Parathyroid adenoma (tissue), 2 donors: ENCODE measurements at regions not wholly inside any gene's neighbourhood (a gene's known extent, or its start where the extent isn't known, plus 50 kb on each side); places are given as distances from the start of the nearest gene placed in this dataset.

Experiments used
- H2AFZ ChIP-seq: fragments of 300-600 bp; sonication (generic); one replicate; pipeline ENCODE4 v1.7.0; 2017; ENCODE audit warnings: antibody characterized with exemption, mild to moderate bottlenecking
- H3K27ac ChIP-seq: fragments of 300-600 bp; sonication (generic); one replicate; pipeline ENCODE4 v1.7.0; 2017
- H3K27me3 ChIP-seq: fragments of 300-600 bp; sonication (generic); one replicate; pipeline ENCODE4 v1.7.0; 2017; ENCODE audit warnings: low read length; ENCODE audit not compliant: control insufficient read depth, insufficient read depth
- H3K36me3 ChIP-seq: fragments of 300-600 bp; sonication (generic); one replicate; pipeline ENCODE4 v1.7.0; 2017; ENCODE audit warnings: low read length; ENCODE audit not compliant: control insufficient read depth, insufficient read depth
- H3K4me1 ChIP-seq: fragments of 300-600 bp; sonication (generic); one replicate; pipeline ENCODE4 v1.7.0; 2017; ENCODE audit warnings: control low read depth
- H3K4me2 ChIP-seq: fragments of 300-600 bp; sonication (generic); one replicate; pipeline ENCODE4 v1.7.0; 2017; ENCODE audit warnings: low read length
- H3K4me3 ChIP-seq: fragments of 300-600 bp; sonication (generic); one replicate; pipeline ENCODE4 v1.7.0; 2017; ENCODE audit warnings: low read depth, low read length
- H3K79me2 ChIP-seq: fragments of 300-600 bp; sonication (generic); one replicate; pipeline ENCODE4 v1.7.0; 2017; ENCODE audit warnings: control low read depth
- H3K9ac ChIP-seq: fragments of 300-600 bp; sonication (generic); one replicate; pipeline ENCODE4 v1.7.0; 2017; ENCODE audit warnings: mild to moderate bottlenecking
- H3K9me3 ChIP-seq: fragments of 300-600 bp; sonication (generic); one replicate; pipeline ENCODE4 v1.7.0; 2017; ENCODE audit warnings: low read length; ENCODE audit not compliant: control insufficient read depth
- TF ChIP-seq, protein P1 (sequence below): fragments of 300-600 bp; sonication (generic); IDR thresholded peaks from one replicate; pipeline ENCODE4 v1.7.0; 2017; ENCODE audit warnings: antibody characterized with exemption, mild to moderate bottlenecking
- donor health status: primary hyperparathyroidism.

DNA sequence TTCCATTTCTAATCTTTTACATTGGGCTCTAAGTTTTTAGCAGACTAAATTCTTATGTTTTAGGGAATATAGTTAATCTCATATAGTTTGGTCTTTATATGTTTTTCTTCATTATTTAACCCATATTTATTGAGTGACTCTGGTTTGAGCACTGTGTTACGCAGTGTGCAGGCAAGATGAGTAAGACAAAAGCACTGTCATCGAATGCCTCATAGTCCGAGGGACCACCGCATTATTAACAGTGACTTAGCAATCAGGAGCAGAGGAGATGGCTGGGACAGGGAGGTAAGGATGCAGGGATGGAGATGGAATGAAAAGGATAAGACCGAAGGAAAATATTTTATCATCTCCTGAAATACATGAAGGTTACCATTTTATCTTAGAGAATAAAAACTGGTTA is 65.2 kb upstream of the CTSC start:
- Histone ChIP-seq H3K79me2 (no peaks in the 10 kb centered on the region), H3K4me2 (no peak overlapping the region), H3K27me3 (no peaks in the 10 kb centered on the region), H3K4me3 (no peak overlapping the region), H2AFZ (no peak overlapping the region), H3K27ac (no peak overlapping the region), H3K9me3 (no peaks in the 10 kb centered on the region), H3K4me1 (no peaks in the 10 kb centered on the region), H3K36me3 (no peaks in the 10 kb centered on the region), H3K9ac (no peak overlapping the region)
- TF ChIP-seq, protein P1, sequence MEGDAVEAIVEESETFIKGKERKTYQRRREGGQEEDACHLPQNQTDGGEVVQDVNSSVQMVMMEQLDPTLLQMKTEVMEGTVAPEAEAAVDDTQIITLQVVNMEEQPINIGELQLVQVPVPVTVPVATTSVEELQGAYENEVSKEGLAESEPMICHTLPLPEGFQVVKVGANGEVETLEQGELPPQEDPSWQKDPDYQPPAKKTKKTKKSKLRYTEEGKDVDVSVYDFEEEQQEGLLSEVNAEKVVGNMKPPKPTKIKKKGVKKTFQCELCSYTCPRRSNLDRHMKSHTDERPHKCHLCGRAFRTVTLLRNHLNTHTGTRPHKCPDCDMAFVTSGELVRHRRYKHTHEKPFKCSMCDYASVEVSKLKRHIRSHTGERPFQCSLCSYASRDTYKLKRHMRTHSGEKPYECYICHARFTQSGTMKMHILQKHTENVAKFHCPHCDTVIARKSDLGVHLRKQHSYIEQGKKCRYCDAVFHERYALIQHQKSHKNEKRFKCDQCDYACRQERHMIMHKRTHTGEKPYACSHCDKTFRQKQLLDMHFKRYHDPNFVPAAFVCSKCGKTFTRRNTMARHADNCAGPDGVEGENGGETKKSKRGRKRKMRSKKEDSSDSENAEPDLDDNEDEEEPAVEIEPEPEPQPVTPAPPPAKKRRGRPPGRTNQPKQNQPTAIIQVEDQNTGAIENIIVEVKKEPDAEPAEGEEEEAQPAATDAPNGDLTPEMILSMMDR = no peak

DNA sequence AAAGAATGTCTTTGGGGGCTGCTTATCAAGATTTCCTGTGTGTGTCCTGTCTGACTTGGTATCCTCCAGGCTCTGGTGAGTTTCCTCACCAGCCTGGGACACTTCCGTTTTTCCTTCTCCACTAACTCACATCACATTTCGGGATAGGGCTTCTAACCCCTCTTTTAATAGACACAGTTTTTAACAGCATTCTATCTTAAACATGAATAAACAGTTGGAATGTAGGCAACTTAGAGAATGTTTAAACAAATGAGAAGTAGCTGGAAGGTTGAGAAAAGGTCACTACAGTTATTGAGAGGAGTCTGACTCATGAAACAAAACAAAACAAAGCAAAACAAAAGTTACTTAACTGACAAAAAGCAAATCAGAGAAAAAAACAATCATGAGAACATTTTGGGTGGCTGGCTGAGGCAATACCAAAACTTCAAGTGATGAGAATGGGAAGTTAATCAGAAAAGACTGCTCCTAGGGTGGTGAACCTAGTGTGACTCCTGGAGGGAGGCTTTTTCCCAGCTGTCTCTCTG is 64.7 kb upstream of the CTSC start:
- Histone ChIP-seq H3K36me3 (no peaks in the 10 kb centered on the region), H3K27me3 (no peaks in the 10 kb centered on the region), H2AFZ (peak overlapping the region; percentile 50), H3K4me2 (no peak overlapping the region), H3K27ac (peak overlapping the region; percentile 32), H3K4me1 (no peaks in the 10 kb centered on the region), H3K79me2 (no peaks in the 10 kb centered on the region), H3K9ac (no peak overlapping the region), H3K9me3 (no peaks in the 10 kb centered on the region), H3K4me3 (no peak overlapping the region)
- TF ChIP-seq, protein P1 = no peak

DNA sequence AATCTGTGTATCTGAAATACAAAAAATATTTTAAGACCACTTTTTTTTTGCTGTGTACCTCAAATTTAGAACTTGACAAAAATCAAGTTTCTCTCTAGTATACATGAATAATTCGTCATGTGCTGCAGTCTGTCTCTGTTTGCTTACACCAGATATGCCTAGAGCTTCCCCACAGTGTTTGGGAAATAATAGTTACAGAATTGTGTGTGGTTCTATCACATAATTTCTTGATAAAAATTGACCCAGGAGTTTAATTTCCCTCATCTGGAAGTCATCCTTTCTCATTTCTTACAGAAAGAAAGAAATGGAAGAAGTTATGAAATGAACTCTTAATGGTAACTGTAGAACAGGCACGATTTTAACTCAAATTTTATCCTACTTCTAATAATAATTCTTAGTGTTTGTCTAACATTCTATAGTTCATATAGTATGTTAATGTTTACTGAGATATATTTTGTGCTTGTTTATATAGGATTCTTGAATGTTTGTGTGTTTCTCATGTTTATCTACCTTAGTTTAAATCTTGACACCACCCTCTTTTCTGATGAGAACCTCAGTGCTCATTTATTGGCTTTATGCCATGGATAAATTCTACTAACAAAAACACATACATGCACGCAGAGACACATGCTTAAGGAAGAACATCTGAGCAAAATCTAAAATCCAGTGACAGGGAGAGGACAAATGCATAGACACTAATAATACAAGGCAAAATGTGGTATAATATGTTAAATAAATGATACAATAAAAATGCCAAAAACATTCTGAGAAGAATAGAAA is 61.4 kb upstream of the CTSC start:
- no peaks in the 10 kb centered on the region for H3K36me3 ChIP-seq
- no peak overlapping the region for H3K4me2 ChIP-seq
- H3K27ac ChIP-seq = no peak overlapping the region
- H2AFZ ChIP-seq = no peak overlapping the region
- no peak overlapping the region for H3K9ac ChIP-seq
- no peaks in the 10 kb centered on the region for H3K27me3 ChIP-seq
- no peaks in the 10 kb centered on the region for H3K79me2 ChIP-seq
- H3K4me1 ChIP-seq = no peaks in the 10 kb centered on the region
- no peaks in the 10 kb centered on the region for H3K9me3 ChIP-seq
- H3K4me3 ChIP-seq = no peak overlapping the region
- TF ChIP-seq, protein P1 = no peak

DNA sequence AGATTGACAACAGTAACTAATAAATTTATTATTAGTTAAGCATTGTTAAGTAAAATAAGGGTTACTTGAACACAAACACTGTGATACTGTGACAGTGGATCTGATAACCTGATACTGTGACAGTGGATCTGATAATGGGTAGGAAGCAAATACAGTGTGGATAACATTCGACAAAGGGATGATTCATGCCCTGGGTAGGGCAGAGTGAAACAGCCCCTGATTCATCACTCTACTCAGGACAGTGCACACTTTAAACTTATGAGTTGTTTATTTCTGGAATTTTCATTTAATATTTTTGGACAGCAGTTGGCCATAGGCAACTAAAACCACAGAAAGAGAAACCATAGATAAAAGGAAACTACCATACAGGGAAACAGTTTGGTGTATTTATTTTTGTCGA is 60.8 kb upstream of the CTSC start:
- no peak overlapping the region for H2AFZ ChIP-seq
- no peaks in the 10 kb centered on the region for H3K4me1 ChIP-seq
- no peak overlapping the region for H3K4me2 ChIP-seq
- no peak overlapping the region for H3K4me3 ChIP-seq
- H3K27me3 ChIP-seq = no peaks in the 10 kb centered on the region
- no peaks in the 10 kb centered on the region for H3K79me2 ChIP-seq
- no peak overlapping the region for H3K27ac ChIP-seq
- H3K9ac ChIP-seq = no peak overlapping the region
- H3K36me3 ChIP-seq = no peaks in the 10 kb centered on the region
- no peaks in the 10 kb centered on the region for H3K9me3 ChIP-seq
- TF ChIP-seq, protein P1 = no peak

DNA sequence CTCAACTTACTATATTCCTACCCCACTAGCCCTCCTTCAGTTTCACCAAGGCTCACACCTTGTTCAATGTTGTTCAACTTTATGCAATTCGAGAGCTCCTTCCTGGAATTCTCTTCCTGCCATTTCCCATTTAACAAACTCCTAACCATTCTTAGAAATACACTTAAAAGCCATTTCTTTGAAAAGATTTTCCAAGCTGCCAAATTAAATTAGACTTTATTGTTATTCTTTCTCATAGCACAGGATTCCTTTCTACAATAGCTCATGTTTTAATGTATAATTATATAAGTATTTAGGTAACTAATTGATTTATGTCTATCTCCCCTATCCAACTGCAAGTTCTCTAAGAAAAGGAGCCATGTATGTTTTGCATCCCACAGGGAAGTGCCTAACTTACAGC is 52.7 kb upstream of the CTSC start:
- H3K27ac ChIP-seq = no peak overlapping the region
- no peaks in the 10 kb centered on the region for H3K79me2 ChIP-seq
- no peaks in the 10 kb centered on the region for H3K36me3 ChIP-seq
- no peaks in the 10 kb centered on the region for H3K9me3 ChIP-seq
- H3K27me3 ChIP-seq = no peaks in the 10 kb centered on the region
- TF ChIP-seq, protein P1 = no peak
- H3K9ac ChIP-seq = no peak overlapping the region
- H3K4me2 ChIP-seq = no peak overlapping the region
- no peak overlapping the region for H2AFZ ChIP-seq
- no peak overlapping the region for H3K4me3 ChIP-seq
- H3K4me1 ChIP-seq = no peaks in the 10 kb centered on the region
